ENCODE measurements at regions not wholly inside any gene's neighbourhood (a gene's known extent, or its start where the extent isn't known, plus 50 kb on each side); places are given as distances from the start of the nearest gene placed in this dataset.

GRCh38 chr14:22178333-22178839 lies 410.6 kb downstream of the DAD1 start:
- TF ChIP-seq POLR2A (IDR thresholded peaks at IDR 0.05) = no peak
- TF ChIP-seq CTCF (IDR thresholded peaks at IDR 0.05) = no peak

Data from adrenal gland (tissue), 5 donors.